Tongue (tissue), 1 donor: ENCODE measurements at regions not wholly inside any gene's neighbourhood (a gene's known extent, or its start where the extent isn't known, plus 50 kb on each side); places are given as distances from the start of the nearest gene placed in this dataset.

Source experiments
- DNase-seq: peaks from one replicate; pipeline ENCODE4 v3.0.0-alpha.2; 2015

DNA sequence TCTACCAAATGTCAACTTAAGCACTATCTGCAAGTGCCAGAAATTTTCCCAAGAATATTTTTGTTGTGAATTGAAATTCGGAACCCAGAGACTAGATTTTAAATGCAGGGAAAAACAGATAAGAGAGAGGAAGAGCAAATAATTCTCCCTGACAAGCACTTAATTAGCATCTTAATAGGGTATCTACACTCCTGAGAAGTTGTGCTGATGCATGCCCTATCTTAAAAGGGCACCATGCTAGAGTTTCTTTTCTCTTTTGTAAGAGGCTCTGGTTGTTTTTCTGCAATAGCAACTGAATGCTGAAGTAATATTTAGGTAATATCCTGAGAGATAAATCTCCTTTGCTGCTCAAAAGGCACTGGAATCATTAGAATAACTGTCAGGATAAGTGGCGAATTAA is 139.9 kb upstream of the UGT8 start:
- DNase-seq, result no peak

DNA sequence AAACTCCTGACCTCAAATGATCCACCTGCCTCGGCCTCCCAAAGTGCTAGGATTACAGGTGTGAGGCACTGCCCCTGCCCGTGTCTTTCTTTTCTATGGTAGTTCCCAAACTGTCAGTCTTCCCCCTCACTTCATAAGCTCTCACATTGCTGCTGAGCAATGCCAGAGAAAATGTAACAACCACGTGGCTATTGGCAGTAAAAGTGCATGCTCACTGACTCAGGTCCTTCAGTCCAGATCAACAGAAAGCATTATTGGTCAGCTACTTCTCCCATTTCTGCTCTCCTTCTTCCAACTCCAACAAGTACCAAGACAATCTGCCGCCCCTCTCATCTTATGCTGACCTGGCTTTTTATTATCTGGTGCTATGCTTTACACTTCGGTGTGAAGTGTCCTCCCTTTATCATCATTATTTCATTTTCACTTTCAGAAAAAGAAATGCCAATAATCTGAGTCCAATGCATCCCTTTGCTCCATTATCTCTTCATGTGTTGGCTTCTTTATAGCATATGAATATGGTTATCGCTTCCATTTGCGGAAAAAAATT is 133.8 kb upstream of the UGT8 start:
- no peak for DNase-seq

DNA sequence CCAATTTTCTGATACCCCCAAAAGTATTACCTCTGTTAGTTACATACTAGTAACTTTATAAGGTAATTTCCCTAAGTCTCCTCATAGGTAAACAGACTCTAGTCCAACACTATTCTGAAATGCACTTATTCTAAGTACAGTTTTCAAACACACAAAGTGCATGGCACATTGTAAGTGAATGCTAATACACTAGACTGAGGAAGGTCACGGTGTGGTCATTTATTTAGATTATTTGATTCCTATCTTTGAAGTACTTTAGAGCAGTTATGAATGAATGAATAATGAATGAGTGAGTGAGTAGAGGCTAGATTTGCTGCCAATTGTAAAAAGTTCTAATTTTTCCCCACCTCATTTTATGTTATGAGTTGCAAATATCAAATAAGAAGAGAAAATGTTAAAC is 132.8 kb upstream of the UGT8 start:
- DNase-seq, result no peak

DNA sequence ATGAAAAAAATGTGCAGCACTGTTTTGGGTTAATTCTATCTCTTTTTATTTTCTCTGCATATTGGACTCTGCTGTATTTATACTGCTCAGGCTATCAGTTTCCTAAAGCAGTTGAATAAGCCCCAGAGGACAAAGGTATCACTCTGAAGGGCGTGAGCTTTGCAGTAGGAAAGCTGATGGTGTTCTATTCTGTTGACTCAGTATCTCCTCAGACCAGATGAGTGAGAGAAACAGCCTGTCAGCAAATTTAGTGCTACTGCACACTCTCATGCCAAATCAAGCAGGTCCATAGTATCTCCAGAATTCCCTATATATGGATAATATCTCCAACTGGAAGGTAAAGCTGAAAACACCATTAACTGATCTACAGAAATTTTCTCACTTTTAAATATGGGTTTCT is 132.3 kb upstream of the UGT8 start:
- no peak for DNase-seq

DNA sequence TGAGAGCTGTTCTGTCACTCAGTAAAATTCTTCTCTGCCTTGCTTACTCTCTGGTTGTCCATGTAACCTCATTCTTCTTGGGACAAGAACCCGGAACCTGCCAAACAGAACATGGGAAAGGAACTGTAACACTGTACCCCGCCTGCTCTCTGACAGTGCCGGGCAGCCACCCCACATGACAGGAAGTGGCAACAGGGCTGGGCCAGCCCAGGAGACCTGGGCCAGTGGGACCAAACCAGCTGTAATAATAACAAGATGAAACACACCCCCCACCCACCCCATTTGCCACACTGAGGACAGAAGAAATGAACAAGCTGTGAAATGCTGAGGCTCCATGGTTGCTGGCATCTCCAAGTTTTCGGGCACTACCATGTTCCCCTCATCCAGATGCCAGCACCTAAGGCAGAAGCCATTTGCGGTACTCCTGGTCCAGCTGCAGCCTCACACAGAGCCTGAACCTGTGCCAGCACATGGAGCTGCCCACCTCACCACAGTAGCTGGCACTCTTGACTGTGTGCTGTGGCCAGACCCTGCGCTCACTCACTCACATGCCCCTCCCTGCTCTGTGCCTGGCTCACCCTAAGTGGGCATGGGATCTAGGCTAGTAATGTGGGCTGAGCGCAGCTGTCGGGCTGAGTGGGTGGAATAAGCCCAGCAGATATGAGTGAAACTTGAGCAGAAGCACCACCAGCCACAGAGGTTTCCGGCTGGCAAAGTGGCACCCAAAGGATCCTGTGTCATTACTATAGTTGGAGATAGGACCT is 126.2 kb upstream of the UGT8 start:
- no peak for DNase-seq

DNA sequence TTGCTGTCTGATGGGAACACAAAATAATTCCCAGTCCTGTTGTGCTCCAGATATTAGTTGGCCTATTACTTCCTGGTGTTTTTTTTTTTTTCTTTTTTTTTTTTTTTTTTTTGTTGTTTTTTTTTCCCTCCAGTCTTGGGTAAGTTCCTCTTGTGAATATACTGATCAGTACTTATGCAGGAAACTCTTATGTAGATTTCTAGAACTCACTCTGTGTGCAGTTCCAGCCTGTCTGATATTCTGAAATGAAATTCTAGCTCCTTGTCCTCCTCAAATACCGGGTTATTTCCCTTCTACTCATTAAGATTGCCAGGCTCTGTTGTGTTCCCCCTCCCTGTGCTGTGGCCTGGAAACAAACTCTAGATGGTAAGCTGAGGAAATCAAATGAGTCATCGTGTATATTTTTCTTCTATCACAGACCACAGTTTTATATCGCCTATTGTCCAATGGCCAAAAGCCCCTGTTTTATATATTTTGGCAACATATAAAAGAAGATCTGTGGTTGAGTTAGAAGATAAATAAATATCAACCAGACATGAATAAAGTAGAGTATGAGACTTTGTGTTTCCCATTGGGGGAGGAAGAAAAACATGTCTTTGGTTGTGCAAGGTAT is 124.3 kb upstream of the UGT8 start:
- DNase-seq, result no peak

DNA sequence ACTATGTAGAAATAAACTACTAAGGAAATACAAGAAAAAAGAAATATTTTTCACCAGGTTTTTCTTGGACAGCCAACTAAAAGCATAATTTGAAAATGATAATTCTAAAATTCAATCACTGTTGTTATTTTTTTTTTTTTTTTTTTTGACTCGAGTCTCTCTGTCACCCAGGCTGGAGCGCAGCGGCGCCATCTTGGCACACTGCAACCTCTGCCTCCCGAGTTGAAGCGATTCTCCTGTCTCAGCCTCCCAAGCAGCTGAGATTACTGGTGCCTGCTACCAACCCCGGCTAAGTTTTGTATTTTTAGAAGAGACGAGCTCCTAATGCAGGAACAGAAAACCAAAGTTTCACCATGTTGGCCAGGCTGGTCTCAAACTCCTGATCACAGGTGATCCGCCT is 122.3 kb upstream of the UGT8 start:
- DNase-seq, result no peak

DNA sequence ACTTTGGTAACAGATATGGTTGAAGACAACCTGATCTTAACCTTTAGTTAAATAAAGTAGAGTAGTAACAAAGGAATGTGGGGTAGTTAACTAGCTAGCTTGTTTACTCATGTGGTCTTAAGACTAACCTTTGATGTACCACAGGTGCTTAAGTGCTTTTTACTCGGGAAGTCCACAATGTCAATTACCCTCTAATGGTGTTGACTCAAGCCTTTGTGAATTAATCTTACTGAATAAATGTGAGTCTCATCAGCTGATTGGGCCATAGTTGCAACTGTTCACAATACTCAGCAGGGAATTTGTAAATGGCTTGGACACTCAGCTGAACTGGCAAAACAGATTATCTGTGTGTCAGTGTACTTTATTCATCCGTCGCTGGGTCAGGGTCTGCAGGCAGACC is 119.0 kb upstream of the UGT8 start:
- DNase-seq, result no peak

DNA sequence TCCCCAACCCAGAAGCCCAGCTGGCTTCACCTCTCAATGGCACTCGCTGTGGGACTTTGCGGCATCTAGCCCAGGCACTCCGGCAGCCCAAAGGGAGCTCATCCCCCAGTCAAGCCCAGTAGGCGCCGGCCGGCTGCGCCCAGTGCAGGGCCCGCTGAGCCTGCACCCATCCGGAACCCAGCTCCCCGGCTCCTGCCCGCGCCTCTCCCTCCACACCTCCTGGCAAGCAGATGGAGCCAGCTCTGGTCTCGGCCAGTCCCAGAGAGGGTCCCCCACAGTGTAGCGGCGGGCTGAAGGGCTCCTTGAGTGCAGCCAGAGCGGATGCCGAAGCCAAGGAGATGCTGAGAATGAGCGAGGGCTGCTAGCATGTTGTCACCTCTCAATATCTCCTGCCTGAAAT is 116.8 kb upstream of the UGT8 start:
- DNase-seq, result no peak

DNA sequence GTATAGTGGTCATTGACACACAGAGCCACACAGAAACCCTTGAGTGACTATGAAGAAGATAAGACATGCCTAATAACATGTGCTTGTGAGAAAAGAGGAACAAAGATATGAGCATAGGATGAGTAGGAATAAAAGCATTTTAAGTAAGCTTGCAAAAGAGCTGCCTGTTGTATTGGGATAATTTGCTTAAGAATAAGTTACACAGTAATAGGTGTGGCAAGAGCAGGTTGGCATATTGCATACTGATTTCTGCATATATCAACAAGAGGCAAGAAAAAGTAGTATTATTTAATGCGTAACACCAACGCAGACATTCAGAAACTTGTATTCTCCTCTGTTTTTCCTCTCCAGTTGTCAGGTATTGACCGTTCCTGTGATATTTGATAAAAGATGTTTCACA is 111.5 kb upstream of the UGT8 start:
- no peak for DNase-seq

DNA sequence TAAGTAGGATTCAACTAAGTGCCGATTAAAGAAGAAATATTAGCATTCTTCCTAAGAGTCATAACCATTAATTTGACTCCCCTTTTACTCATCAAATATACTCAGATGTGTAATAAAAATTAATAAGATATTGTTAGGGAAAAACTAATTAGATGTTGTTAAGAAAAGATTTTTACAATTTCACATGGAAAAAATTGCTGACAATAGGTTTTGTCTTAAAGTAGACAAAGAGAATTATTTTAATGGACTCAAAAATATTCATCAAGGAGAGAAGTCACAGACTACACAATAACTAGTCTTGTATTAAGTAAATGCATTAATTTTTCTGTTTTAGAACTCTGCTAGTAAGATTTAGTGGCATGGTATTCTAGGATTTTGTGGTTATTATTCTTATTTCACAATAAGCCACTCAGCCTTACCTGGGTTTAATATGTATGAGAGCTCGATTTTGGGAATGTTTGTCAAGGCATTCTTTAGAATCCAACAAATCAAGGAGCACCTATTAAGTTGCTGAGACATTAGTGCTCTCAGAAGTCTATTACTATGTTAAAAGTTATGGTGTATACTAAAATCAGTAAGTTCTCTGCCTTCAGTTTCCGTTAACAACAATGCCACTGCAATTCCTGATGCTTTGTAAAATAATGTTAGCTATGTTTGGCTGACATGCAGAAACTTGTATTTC is 110.2 kb upstream of the UGT8 start:
- no peak for DNase-seq

DNA sequence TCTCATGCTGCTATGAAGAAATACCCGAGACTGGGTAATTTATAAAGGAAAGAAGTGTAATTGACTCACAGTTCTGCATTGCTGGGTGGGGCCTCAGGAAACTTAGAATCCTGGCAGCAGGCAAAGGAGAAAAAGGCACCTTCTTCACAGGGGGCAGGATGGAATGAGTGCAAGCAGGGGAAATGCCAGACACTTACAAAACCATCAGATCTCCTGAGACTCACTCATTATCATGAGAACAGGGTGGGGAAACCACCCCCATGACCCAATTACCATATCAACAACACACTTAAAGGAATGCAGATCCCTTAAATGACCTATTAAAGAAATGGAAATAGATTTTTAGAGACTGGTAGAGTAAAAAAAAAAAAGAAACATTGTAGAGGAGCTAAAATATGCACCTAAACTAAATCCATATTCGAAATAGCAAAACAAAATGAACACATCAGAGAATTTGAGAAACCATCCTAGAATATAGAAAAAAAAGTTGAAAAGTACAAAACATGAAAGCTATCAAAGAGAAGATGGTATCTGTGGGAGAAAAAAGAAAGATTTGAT is 104.3 kb upstream of the UGT8 start:
- no peak for DNase-seq

DNA sequence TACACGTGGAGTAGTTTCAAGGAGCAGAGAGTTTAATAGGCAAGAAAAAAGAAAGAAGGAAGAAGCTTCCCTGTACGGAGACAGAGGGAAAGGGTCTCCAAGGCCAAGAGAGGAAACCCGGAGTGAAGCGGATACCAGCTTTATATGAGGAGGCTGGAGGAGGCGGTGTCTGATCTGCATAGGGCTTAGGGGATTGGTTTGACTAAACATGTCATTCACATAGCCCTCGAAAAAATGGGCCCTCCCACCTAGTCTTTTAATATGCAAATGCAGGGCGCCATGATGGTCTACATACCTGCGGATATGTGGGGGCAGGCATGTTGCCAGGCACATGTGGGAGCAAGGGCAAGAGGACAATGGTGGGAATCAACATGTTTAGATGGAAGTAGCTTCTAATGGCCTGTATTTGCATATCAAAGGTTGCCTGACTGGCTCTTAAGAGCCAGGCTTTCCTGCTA is 103.1 kb upstream of the UGT8 start:
- no peak for DNase-seq

DNA sequence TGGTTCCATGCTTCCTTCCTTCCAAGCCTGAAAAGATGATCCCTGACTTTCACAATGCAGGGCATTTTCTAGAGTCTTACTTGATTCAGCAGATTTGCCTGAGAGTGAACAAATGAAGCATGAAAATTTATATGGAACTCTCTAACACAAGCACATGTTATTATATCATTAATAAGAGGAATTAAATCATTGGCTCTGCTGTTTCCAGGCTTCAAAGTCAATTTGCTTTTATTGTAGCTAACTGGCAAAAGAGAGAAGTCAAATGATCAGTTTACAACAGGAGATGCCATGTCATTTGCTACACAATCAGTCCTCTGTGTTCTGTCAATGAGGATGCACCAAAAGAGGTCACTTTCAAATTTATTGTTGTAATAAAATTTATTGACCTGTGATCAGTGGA is 101.5 kb upstream of the UGT8 start:
- DNase-seq, result no peak

DNA sequence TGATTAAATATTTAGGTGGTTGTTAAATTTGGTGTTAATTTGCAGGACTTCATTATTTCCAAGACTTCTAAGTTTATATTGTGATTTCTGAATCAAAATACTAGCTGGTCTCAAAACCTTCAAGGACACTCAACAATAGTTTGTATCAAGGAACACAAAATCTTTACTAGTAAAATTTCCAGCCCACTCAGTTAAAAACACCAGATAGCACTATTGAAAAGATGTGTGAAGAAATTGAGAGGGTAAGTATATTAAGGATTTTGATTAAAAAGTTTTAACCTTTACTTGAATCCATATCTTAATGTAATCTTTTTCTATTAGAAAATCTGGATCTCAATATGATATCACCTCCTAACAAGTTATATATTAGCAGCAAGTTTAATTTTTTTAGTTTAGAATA is 89.3 kb upstream of the UGT8 start:
- DNase-seq, result no peak

DNA sequence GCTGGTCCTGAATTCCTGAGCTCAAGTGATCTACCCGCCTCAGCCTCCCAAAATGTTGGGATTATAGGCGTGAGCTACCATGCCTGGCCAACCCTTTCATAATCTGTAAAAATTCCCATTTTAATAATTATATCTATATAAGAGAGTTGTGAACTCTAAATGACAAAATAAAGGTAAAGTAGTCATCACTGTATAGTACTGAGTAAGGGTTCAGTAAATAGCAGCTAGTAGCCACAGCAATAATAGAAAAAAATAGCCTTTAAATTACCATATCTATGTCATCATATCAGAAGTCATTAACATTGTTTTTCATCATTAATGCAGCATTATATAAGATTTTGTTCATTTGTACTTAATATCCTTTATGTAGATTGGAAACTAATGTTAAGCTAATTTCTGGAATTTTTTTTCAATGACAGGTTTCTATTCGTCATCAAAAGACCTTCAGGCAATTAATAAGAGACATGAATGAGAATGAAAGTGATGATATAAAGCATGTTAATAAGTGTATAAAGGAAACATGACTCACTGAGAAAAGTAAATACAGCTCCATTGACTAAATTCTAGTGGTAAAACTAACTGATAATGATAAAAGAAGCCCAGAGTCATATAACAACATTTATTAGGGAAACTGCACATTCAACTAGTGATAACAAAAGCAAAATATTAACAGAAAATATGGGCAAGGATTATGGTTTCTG is 85.9 kb upstream of the UGT8 start:
- no peak for DNase-seq

DNA sequence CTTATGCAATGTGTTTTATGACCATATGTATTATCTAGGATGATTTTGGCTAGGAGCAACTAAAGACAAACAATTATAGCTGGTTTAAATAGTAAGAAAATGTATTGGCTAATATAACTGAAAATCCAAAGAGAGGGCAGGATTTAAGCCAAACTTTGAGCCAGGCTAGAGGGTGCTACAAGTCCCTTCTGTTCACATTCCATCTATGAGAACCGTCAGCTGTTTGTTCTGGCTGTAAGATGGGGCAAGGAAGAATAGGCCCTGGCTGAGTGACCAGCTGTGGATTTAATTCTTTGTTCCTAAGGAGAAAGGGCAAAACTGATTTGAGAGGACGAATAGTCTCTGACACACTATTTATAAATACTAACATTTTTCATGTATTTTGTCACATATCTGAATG is 79.2 kb upstream of the UGT8 start:
- peak; percentile 21 for DNase-seq

DNA sequence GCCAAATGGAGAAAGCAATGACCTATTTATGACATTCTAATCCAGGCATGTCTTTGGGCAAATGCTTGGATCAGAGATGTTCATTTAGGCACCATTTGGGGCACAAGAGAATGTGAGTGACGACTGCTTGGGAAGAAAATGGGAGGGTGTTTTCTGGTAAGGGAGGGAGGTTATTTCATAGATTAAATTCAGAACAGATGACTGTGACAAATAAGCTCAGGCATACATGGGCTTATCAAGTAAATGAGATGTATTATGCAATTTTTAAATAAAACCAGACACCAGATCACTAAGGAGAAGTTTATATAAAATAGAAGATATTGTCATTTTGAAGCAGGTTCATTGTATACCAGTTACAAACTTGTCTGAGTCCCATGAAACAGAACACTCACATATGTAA is 71.4 kb upstream of the UGT8 start:
- DNase-seq, result no peak

DNA sequence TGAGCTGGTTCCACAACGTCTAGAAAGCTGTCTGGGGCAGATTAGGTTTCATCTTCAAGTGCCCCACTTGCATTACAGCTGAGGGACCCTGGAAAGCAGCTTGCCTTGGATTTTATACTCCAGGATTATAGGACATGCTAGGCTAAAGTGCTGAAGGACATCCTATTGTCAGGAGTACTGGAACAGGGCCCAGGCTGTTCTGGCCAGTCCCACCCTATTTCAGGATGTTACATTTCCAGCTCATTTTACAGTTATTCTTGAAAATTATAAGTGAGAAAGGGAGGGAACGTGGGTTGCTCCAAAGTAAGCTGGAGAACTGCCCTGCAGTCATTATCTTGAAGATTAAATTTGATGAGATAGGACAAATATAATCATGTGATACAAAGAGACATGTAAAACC is 71.0 kb upstream of the UGT8 start:
- DNase-seq, result peak; percentile 20

DNA sequence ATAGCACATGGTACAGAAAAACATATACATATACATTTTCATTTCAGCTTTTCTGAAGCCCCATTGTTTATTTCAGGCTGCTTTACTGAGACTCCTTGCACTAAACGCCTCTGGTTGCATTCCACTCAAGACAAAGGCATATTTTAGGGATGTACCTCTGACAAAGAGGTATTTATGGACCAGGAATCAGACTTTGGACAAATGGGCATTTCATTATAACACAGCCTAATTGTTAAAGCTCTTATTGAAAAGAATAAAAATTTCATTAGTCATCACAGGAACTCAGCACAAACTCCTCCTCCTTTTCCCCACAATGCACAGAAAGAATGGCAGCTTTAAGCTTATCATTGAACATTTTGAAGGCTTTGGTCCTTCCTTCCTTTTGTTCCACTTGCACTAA is 62.9 kb upstream of the UGT8 start:
- no peak for DNase-seq

DNA sequence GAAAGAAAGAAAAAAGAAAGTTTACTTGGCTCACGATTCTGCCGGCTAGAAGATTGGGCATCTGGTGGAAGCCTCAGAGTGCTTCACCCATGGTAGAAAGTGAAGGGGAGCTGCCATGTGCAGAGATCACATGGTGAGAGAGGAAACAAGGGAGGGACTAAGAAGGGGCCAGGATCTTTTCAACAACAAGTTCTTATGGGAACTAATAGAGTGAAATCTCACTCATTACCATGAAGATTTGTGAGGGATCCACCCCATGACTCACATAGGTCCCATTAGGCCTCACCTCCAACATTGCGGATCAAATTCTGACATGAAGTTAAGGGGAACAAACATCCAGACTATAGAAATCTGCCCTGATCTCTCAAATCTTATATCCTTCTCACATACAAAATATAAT is 61.3 kb upstream of the UGT8 start:
- no peak for DNase-seq

DNA sequence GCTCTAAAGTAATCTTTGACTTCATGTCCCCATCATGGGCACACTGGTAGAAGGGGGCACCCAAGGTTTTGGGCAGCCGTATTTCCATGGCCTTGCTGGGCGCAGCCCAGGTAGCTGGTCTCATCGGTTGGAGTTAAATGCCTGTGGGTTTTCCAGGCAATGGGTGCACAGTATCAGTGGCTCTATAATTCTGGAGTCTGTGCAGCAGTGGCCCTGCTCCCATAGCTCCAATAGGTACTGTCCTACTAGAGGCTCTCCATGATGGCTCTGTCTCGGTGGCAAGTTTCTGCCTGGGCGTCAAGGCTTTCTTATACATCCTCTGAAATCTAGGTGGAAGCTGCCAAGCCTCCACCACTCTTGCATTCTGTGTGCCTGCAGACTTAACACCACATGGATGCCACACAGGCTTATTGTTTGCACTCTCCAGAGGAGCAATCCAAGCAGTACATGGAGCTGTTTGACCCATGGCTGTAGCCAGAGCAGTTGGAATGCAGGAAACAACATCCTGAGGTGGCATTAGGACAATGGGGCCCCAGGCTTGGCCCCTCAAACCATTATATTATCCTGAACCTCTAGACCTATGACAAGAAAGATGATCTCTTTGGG is 60.5 kb upstream of the UGT8 start:
- DNase-seq, result no peak
